Right cardiac atrium (tissue), 5 donors: ENCODE measurements at regions not wholly inside any gene's neighbourhood (a gene's known extent, or its start where the extent isn't known, plus 50 kb on each side); places are given as distances from the start of the nearest gene placed in this dataset.

ENCODE experiments used
- ATAC-seq, 2 donors: fragments of 200-7000 bp; cut with Tn5 transposase; one replicate each; pipeline versions ENCODE4 v1.8.0 to v1.9.1; 2020; ENCODE audit warnings: moderate library complexity in 2 of 2, mild to moderate bottlenecking in 1 of 2
- DNase-seq, 3 donors: peaks; one replicate each; pipeline ENCODE4 v3.0.0-alpha.2; 2020
- H3K27ac ChIP-seq: one replicate; pipeline ENCODE4 v1.5.1; 2013; ENCODE audit warnings: mild to moderate bottlenecking, low read length, control low read depth, moderate library complexity
- H3K27me3 ChIP-seq: one replicate; pipeline ENCODE4 v1.6.1; 2013; ENCODE audit not compliant: control insufficient read depth, insufficient read depth
- H3K4me1 ChIP-seq: one replicate; pipeline ENCODE4 v1.6.1; 2013; ENCODE audit warnings: low read length; ENCODE audit not compliant: control insufficient read depth, insufficient read depth
- H3K4me3 ChIP-seq: one replicate; pipeline ENCODE4 v1.5.1; 2013; ENCODE audit warnings: low read length, control low read depth
- H3K9me3 ChIP-seq: one replicate; pipeline ENCODE4 v1.6.1; 2013; ENCODE audit warnings: low read length; ENCODE audit not compliant: control insufficient read depth
- WGBS: extraction: QIAGEN DNeasy Blood & Tissue Kit; methylation state at CpG from one replicate; pipeline ENCODE4 v1.1.7; 2013; 5-methylcytosine and 5-hydroxymethylcytosine counted together
- intact Hi-C, 4 donors: fragments of 100-400 bp; cut with DNase I; formaldehyde crosslinking; loops; one replicate each; pipeline versions ENCODE4 v1.11.0 to v1.14.0; 2022 to 2023
- donor health status: healthy with polysubstance abuse.
- donor health status: DM: no; HTN: yes; CAD: no.
- donor health status: DM: no; HTN: no; CAD: no.
- donor health status: DM: no; HTN: yes; CAD: no; lungs with severe emphysema.
- donor health status: DM: yes; HTN: yes; CAD: no.

DNA sequence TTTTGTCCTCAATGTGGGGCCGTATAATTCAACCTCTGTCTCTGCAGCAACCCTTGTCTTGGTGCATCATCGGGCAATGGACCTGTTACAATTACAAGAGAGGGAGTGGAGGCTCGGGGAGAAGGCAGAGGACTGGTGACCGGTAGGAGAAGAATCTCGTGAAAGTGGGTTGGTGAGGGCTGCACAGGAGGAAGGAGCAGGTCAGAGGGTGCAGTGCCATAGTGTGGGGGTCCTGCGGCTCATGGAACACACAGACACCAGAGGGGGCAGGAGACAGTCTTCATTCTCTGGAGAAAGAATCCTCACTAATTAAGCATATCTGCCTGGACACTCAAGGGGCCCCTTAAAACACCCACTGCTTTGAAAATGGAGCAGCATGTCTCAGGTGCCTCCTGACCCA, 174.7 kb upstream of the B3GAT1 start:
- intact Hi-C loops = no loop called here
- Histone ChIP-seq H3K27me3 (peaks cover 2% of the 10 kb centered on the region), H3K9me3 (no peaks in the 10 kb centered on the region), H3K4me1 (peaks cover 4% of the 10 kb centered on the region), H3K4me3 (no peak overlapping the region), H3K27ac (no peak overlapping the region)
- ATAC-seq = no peak
- no peak for DNase-seq
- 78% methylated on average over 6 of the region's 6 CpGs for WGBS

GRCh38 chr11:134585666-134586610, 173.9 kb upstream of the B3GAT1 start:
- peaks cover 4% of the 10 kb centered on the region for H3K4me1 ChIP-seq
- no peak for ATAC-seq
- H3K27ac ChIP-seq = no peak overlapping the region
- intact Hi-C loops = no loop called here
- H3K4me3 ChIP-seq = no peak overlapping the region
- H3K27me3 ChIP-seq = peaks cover under 1% of the 10 kb centered on the region
- H3K9me3 ChIP-seq = no peaks in the 10 kb centered on the region
- 73% methylated on average over 15 of the region's 15 CpGs for WGBS
- no peak for DNase-seq

DNA sequence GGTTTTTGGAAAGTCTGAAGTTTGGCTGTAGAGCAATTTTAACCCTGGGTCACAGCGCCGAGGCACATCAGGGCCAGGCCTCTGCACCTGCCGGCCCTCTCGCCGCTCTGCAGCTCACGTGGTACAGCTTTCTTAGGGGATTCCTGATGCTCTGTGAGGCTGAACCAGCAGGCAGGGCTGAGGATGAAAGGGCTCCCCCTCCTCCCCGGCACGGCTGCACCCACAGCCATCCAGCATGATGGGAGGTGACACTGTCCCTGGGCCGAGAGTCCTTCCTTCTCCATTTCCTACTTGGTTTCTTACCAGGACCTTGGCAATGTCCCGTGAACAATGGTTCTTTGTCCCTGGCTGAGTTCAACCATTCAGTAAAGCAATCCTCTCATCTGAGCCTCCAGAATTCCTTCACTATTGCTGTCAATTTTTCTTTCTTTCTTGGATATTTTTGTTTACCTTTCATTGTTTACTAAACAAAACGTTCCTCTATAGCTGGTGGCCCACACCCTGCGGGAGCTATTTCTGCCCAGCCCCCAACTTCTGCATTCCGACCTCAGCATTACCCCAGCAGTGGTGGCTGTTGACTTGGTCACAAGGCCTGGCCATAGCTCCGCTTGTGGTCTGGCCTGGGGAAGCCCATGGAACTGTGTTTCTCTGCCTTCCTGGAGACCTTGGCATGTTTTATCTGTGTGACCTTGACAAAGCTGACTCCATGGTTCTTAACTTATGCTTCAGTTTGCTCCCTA, 172.8 kb upstream of the B3GAT1 start:
- H3K27ac ChIP-seq = no peak overlapping the region
- whole genome bisulfite sequencing = 59% methylated on average over 14 of the region's 14 CpGs
- DNase-seq = no peak
- peaks cover 4% of the 10 kb centered on the region for H3K4me1 ChIP-seq
- H3K9me3 ChIP-seq = no peaks in the 10 kb centered on the region
- ATAC-seq = peak in 1 of 2 donors; percentile 30
- no peak overlapping the region for H3K4me3 ChIP-seq
- intact Hi-C loops = no loop called here
- H3K27me3 ChIP-seq = no peaks in the 10 kb centered on the region

DNA sequence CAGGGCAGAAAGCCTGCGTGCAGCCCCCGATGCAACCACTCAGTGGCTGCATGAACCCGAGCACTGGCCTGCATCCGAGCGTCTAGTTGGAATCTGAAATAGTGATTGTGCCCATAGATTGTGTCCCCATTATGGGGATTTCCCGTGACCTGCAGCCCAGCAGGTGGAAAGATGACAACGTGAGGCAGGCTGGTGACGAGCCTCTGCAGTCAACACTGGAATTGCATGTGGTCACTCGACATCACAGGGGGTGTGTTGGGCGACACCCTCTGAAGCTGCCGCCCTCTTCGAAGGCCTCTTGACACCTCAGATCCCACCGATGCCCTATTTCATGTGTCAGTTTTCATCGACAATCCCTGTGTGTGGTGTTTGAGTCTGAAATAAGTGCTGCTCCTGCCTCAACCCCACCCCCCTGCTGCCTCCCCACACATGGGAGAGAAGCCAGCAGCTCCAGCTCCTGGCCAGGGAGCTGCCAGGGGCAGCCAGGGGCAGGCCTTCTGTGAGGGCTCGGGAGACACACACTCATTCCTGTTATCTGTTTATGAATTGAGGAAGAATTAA, 172.0 kb upstream of the B3GAT1 start:
- Histone ChIP-seq H3K4me3 (no peak overlapping the region), H3K27me3 (no peaks in the 10 kb centered on the region), H3K27ac (no peak overlapping the region), H3K4me1 (peaks cover 4% of the 10 kb centered on the region), H3K9me3 (no peaks in the 10 kb centered on the region)
- peak in 1 of 3 donors; percentile 59 for DNase-seq
- WGBS = 54% methylated on average over 15 of the region's 15 CpGs
- intact Hi-C loops = no loop called here
- ATAC-seq = peak; percentile 34 to 37

- Histone ChIP-seq H3K4me1 (peaks cover 4% of the 10 kb centered on the region), H3K27ac (no peak overlapping the region), H3K27me3 (no peaks in the 10 kb centered on the region), H3K9me3 (no peaks in the 10 kb centered on the region), H3K4me3 (no peak overlapping the region)
- ATAC-seq = peak in 1 of 2 donors; percentile 18
- no peak for DNase-seq
- 51% methylated on average over 6 of the region's 6 CpGs for WGBS
- intact Hi-C loops = no loop called here
Measured at GRCh38 chr11:134583397-134583990, 171.5 kb upstream of the B3GAT1 start.

DNA sequence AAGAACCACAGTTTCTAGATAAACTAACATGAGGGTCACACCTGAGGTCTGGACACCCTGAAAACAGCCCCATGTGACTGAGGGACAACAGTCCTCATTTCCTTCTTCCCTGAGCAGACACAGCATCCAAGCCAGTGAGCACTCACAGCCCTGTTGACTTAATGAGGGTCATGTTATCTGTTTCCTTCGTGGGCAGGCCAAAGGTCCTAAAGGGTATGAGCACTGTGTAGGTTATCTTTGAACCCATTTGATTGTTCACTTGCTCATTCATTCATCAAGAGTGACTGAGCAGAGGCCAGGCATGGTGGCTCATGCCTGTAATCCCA, 170.7 kb upstream of the B3GAT1 start:
- intact Hi-C loops = no loop called here
- H3K27me3 ChIP-seq = no peaks in the 10 kb centered on the region
- 27% methylated on average over 1 of the region's 1 CpG for WGBS
- DNase-seq (no peak), ATAC-seq (no peak)
- H3K4me3 ChIP-seq = no peak overlapping the region
- H3K9me3 ChIP-seq = no peaks in the 10 kb centered on the region
- no peak overlapping the region for H3K27ac ChIP-seq
- H3K4me1 ChIP-seq = peaks cover 4% of the 10 kb centered on the region

GRCh38 chr11:134581966-134582769, 170.1 kb upstream of the B3GAT1 start:
- 80% methylated on average over 11 of the region's 11 CpGs for WGBS
- Histone ChIP-seq H3K4me1 (peaks cover 4% of the 10 kb centered on the region), H3K27ac (no peak overlapping the region), H3K4me3 (no peak overlapping the region), H3K27me3 (no peaks in the 10 kb centered on the region), H3K9me3 (no peaks in the 10 kb centered on the region)
- no peak for ATAC-seq
- DNase-seq = no peak
- intact Hi-C loops = no loop called here

- H3K27ac ChIP-seq = no peak overlapping the region
- intact Hi-C loops = no loop called here
- DNase-seq (no peak), ATAC-seq (no peak)
- no peak overlapping the region for H3K4me3 ChIP-seq
- H3K4me1 ChIP-seq = peaks cover 4% of the 10 kb centered on the region
- no peaks in the 10 kb centered on the region for H3K9me3 ChIP-seq
- WGBS = 65% methylated on average over 9 of the region's 9 CpGs
- H3K27me3 ChIP-seq = no peaks in the 10 kb centered on the region
Measured at GRCh38 chr11:134581121-134581626, 169.1 kb upstream of the B3GAT1 start.

DNA sequence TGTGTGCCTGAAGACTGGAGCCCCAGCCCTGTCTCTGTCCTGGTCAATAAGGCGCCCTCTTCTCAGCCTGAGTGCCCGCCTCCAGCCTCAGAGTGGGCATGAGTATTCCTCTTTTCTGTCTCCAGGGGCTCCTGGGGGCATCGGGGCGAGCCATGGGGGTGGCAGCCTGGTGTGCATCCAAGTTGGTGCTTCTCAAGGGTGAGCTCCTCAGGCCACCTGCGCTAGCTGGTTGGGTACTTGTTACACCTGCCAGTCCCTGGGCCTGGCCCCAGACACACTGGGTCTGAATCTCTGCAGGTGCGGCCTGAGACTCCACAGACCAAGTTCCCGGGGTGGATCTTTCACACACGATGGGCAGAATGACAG, 168.6 kb upstream of the B3GAT1 start:
- Histone ChIP-seq H3K4me3 (no peak overlapping the region), H3K4me1 (peaks cover 4% of the 10 kb centered on the region), H3K9me3 (no peaks in the 10 kb centered on the region), H3K27me3 (no peaks in the 10 kb centered on the region), H3K27ac (no peak overlapping the region)
- no peak for ATAC-seq
- no peak for DNase-seq
- intact Hi-C loops = no loop called here
- 89% methylated on average over 8 of the region's 8 CpGs for WGBS
